NCI-H2081 treated with DMSO at 0.1 percent for 48 hours (cell line): ENCODE measurements at regions not wholly inside any gene's neighbourhood (a gene's known extent, or its start where the extent isn't known, plus 50 kb on each side); places are given as distances from the start of the nearest gene placed in this dataset.

Experiments used
- DNase-seq: peaks from one replicate; lab custom pipeline; 2025; lab: John Stamatoyannopoulos, UW

DNA sequence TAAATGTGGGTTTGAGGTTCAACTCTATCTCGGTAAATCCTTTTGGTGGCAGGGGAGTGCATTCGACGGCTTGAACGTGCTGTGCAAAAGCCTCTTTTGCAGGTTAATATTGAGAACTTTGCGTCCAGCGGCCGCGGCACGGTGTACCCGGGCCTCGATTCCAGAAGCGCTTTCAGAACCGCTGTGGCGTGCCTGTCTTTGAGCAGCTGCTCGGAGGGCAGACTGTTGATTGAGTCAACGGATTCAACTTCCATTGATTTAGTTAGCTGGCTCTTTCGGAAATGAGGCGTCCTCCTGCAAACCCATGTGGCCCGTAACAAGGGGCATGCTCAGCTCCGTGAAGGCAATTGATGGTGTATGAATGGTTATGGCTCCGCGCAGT is 1247.8 kb downstream of the BRD1 start:
- no peak for DNase-seq

DNA sequence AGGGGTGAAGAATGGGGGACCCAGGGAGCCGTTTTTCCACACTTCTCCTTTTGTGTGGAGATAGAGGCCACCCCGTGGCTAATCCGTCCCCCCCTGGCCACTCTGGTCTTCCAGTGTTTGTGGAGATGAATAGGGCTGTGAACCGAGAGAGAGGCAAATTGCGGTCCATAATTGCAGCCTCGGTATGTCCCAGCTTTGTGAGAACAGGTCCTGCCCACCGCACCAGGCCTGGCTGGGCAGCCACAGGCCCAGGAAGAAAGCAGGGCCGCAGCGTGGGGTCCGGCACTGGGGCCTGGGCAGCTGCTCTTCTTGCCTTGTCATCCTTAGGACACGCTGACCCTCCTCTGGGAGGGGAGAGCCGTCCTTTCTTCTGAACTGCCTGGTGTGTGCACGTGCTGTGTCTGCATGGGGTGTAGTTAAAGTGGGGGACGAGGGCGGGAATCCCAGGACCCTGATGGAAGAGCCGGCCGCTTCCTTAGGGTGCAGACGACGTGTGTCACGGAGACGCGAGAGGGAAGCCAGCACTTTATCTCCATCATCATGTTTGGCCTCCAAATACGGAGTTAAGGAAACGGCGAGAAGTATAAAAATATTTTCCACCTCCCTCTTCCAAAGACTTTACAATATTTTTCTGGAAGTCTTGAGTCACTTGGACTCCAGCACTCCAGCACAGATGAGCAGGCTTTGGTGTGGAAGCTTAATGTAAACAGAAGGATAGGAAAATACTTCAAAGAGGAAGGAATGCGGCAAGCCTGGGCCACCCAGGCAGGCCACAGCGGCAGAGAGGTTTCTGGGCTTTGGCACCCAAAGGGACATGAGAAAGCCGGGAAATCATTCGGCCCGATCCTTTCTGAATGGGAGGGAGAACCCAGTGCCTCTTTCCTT is 1248.4 kb downstream of the BRD1 start:
- DNase-seq, result no peak

DNA sequence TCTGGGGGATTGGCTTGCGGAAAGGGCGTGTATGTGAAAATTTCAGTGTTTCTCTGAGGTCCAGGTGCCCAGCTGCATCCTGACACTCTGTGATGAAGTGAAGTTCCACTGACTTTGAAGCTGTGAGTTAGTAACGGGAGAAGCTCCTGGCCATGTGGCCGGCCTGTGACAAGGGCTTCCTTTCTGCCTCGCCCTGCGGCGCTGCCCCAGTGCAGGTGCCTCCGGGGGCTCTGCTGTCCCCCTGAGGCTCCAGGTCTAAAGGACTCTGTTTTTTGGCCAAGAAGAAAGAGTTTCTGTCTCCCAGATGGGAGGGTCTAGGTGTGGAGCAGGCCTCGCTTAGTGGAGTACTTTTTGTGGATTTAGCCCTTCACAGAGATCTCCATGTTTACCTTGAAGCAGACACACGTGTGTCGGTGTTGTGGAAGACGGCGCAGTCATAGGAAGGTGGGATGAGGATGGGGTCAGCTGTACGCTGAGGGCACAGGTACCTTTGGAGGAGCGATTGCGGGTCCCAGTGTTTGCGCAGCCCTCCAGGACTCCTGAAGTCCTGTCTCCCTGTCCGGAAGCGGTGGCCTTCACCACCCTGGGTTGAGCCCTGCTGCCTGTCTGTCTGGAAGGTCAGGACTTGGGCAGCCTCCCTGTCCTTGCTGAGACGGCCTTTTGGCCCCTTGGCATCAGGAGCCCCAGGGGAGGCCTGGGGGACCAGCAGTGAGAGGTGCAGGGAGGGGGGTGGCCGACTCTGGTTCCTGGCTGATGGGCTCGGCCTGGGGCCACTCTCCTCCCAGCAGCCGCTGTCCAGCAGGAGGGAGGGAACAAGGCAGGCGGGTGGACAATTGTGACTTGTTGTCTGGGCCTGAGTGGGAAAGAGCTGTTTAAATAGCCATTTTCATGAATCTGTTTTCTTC is 1249.3 kb downstream of the BRD1 start:
- DNase-seq, result no peak

DNA sequence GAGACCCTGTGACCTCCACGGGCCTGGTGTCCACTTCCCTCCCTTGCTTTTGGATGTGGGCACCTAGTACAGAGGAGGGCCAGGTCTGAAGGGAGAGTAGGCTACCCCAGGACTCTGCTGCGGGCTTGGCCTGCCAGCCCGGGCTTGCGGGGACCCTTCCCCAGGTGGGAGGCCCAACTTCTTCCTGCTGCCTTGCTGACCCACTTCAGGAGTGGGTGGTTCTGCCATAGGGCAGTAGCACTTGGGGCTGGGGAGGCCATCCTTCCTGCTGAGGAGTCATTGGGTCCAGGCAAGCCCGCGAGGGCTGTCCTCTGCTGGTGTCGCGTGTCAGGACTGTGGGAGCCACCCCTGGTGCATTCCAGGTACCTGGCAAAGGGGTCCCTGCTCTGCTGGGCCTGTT is 1250.0 kb downstream of the BRD1 start:
- no peak for DNase-seq

DNA sequence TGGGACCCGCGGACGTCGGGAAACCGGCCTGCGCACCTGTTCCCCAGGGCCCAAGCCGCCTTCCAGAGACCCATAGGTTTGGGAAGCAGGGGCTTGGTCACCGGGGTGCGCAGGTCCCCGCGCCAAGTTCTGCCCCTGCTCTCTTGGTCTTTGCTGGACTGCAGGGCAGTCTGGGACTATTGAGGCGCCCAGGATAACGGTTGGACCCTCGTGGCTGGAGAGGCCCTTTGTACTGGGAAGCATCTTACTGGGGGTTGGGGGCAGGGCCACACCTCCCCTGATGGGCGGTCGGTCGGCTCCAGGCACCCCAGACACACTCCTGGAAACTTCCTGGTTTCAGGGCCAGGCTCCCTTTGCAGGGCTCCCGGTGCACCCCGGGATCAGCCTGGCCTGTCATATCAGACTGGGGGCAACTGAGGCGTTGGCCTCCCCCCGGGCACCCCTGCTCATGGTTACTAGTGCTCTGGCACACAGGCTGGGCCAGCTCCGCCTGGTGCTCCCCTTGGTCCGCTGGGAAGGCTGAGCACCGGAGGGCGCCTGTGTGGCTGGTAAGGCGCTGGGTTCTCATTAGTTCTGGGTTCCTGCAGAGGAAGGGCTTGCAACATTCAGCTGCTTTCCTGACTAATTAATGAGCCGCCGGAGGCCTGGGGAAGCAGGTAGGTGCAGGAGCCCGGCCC is 1250.5 kb downstream of the BRD1 start:
- no peak for DNase-seq

DNA sequence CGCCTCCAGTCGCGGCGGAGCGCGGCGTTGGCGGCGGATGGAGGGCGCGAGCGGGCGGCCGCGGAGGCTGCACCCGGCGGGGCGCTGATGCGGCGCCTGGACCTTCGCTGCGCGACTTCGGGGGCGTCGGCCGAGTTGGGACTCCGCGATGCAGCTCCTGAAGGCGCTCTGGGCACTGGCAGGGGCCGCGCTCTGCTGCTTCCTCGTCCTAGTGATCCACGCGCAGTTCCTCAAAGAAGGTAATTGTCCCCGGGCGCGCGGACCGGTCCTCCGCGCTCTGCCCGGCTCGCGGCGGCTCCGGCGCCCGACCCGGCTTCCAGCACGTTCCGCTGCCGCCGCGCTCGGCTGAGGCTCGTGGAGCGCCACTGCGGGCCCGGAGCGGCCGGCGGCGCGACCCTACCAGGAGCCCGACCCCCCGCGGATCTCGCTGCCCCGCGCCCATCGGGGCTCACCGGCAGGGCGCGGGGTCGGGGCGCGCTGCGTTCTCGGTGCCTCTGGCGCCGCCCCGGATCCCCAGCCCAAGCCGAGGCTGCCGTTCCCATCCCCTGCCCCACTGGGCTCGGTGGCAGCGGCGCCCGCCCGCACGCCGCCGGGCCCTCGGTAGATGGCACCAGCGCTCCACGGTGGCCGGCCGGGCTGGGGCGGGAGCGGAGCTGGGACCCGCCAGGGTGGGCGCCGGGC is 1251.2 kb downstream of the BRD1 start:
- no peak for DNase-seq

DNA sequence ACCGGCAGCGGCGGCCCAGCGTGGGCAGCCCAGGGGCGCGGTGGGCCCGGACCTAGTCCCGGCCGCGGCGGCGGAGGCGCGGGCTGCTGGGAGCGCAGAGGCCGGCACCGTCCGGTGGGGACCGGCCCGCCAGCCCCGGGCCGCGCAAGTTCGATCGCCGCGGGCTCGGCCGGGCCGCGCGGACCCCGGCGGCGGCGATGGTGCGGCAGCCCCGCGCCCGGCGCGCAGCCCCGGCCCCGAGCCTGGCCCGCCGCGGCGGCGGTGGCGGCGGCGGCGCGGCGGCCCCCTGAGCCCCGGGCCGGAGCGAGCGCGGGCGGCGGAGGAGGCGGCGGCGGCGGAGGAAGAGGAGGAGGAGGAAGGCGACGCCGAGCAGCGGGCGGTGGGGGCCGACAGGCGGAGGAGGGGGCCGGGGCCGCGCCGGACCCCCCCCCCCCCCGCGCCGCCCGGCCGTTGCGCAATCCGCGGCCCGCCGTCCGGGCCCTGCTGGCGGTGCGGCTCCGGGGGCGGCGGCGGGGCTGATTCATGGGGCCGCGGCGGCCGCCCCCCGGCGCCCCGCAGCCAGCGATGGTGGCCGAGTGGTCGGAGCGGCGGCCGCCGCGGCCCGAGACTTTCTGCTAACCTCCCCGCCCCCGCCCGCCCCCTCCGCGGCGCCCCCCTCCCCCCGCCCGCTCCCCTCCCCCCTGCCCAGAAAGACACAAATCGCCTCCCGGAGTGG is 1251.9 kb downstream of the BRD1 start:
- DNase-seq, result no peak

DNA sequence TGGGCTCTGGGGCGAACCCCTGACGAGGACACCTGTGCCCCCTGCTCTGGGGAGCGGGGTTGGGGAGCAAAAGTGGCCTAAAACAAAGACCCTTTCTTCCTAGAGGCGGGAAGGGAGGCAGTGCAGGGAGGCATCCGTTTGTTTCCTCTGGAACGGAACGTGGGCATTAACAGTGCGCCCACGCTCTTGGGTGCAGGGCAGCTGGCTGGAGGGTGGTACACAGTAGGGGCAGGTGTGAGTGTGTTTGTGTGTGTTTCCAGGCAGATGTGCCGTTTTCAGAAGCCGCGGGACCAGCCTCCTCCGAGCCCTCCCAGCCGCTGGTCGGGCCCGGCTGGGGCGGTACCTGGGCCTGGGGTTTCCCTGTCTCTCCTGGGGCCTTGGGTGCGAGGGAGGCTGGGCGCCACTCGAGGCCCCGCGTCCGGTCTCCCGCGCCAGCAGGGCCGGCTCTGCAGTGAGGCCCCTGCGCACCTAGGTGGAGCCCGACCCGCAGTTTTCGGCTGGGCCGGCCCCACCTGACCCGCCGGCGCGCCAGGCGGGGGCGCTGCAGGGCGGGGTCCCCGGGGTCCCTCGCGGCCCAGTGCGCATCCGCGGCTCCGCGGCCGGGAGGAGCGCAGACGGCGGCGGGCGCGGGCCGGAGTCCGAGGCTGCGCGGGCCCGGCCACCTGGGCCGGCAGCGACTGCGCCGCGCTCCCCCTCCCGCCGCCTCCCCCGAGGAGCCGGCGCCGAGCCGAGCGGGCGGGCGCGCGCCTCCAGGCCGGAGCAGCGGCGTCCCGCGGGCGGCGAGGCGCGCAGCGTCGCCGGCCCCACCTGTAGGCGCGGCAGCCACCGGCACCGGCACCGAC is 1252.7 kb downstream of the BRD1 start:
- no peak for DNase-seq

DNA sequence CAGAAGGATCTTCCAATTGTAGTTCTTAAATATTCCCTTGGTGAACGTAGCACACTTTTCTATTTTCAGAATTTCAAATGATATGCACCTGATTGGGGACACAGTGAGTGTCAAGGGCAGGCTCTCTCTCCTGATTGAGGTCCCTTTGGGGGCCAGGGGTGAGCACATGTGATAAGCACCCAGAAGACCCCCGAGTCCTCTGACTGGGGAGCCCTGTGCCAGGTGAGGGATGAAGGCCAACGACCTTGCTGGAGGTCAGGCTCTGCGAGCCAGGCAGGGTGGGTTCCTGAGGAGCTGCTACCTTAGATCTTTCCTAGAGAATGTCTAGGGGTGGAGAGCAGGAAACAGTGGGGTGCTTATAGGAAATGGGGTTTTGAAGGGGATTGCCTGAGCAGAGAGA is 1253.9 kb downstream of the BRD1 start:
- no peak for DNase-seq

DNA sequence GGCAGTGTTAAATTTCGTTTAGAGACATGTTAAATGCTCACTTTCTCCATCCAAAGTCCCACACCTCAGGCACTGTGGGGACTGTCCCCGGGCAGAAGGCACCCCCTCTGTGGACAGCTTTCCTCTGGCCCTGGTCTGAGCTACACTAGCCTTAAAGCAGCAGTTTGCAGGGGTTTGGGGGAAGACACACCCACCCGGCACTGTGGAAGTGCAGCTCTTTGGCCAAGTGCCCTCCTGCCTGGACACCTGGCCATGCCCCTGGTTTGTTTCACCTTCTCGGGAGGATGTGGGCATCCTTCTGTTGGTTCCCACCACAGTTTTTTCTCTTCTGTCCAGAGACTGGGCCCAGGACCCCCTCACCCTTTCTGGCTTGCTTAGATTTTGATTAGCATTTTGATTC is 1254.7 kb downstream of the BRD1 start:
- no peak for DNase-seq

DNA sequence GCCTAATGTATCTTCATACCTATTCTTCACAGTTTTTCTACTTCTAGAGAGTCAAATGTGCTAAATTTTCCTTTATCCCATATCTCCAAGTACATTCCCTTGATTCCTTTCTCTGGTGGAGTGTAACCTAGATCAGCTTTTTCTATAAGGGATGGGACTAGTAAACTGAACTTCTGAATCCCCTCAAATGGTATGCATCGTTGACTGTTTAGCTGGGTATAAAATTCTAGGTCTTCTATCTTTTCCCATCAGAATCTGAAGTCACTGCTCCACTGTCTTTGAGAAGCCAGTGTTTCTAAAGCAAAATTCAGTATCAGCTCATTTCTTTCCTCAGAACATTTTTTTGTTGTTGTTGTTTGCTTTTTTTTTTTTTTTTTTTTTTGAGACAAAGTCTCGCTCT is 1256.8 kb downstream of the BRD1 start:
- no peak for DNase-seq

DNA sequence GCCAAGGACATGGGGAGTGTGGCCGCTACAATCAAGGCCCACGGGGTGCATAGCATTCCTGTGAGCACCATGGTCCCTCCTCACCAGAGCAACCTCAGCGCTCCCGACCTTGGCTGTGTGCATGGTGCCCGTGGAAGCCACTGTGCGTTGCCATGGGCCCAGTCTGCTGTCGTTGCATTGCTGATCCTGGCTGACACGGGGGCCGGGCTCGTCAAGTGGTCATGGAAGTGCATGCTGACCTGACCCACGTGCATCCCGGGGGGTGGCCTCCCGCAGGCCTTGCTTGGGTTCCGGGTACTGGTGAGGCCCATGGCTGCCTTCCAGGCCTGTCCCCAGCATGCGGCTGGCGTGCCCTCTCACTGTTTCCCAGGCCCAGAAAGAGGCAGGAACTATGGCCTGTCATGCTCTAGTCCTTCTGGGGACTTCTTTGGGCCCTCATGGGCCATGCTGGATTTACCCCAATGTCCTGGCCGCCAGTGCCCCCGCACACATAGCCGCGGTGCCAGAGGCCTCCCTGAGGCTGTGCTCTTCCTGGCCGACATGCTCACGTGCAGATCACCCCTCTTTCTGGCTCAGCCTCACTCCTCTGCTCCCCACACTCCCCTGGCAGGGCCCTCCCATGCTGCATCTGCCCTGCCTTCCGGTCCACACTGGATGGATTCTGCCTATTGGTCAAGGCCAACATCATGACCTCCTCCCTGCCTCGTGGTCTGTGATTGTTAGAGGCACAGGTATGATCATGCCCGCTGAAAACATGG is 1258.0 kb downstream of the BRD1 start:
- no peak for DNase-seq

DNA sequence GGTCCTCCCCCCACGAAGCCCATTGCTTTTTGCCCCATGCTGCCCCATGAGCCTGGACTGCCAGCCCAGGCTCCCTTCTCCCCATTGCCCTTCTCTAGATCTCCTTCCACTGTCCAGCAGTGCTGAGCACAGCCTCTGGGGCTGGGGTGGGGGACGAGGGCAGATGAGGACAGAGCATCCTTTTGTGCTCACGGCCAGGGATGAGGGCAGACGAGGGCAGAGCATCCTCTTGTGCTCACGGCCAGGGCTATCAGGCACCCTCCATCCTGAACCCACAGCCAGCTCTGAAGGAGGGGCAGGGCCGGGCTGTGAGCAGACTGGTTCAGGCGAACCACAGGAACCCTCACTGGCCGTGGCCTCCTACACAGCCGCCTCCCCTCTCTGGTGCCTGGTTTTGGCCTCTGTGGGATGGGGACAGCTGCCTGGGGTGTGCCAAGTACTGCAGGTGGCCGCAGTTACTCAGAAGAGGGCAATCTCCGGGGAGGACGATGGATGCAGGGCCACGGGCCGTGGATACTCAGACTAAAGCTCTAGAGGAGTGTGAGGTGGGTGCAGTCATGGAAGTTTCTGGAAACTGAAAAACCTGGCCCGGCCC is 1258.8 kb downstream of the BRD1 start:
- no peak for DNase-seq

DNA sequence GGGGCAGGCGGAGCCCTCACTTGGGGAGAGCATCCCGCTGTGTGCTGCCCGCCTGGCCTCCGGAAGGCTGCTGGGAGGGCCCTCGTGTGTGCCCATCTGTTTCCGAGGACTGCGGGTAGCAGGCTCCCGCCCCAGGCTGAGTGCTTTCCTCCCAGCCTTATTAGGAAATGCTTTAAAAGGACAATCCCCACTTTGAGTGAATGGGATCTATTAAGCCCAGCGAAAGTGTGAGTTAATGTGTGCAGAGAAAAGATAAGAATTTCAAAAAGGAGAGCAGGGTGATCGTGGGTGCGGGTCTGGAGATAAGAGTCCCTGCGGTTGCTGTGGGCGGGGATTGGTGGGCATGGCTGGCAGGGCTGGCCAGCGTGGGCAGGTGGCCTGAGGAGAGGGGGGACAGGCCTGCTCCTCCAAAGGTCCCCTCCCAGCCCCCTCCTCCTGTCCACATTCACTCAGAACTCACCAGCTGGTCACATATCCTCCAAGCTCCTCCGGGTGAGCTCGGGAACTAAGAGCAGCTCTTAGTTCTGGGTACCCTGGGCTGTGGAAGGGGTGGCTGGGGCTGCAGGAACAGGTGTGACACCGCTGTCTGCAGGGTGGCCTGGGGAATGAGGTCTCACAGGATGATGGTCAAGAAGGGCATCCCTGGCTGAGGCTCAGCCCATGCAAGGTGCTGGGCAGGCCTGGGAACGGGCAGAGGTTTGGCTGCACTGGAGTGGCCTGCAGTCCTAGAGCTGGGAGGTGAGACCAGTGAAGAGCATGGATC is 1260.3 kb downstream of the BRD1 start:
- DNase-seq, result no peak

DNA sequence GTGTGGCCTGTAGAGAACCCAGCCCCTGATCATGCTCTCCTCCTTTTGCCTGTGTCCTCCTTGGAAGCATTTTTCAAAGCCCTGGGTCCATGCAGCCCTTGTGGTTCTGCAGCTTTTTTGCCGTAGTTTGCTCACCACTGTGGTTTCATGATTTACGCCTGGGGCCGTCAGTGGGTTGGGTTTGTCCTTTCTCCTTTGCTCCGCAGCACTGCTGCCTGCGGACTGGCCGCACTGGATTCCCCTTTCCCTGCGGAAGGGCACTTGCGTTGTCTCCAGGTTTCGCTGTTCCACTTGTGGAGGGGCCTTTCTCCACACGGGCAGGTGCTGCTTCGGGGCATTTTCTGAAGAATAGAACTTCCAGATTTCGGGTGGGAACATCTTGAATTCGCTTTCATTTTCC is 1260.9 kb downstream of the BRD1 start:
- no peak for DNase-seq

DNA sequence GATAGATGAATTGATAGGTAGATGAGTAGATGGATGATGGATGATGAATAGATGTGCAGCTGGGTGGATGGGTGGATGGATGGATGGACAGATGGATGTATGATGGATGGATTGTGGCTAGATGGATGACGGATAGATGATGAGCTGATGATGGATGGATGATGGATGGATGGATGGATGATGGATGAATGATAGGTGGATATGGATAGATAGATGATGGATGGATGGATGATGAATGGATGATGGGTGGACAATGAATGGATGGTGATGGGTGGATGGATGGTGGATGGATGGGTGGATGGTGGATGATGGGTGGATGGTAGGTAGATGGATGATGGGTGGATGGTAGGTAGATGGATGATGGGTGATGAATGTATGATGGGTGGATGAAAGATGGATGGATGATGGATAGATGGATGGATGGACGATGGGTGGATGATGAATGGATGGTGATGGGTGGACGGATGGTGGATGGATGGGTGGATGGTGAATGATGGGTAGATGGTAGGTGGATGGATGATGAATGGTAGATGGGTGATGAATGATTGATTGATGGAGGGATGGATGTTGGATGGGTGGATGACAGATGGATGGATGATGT is 1261.7 kb downstream of the BRD1 start:
- DNase-seq, result no peak

DNA sequence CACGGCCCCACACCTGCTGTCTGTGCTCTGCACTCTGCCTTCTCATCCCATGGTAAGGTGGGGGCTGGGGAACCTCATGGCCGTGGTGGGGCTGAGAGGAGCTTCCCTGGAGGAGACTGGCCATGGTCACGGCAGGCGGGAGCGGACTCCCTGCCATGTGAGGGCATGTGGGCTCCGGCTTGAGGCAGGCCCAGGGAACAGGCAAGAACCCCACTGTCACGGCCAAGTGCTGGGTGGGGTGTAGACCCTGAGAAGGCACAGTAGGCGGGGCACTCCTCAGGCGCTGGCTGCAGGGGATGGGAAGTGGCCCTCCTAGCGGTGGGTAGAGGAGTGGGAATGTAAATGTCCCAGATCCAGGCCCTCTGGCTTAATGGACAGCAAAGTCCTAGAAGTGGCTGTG is 1262.7 kb downstream of the BRD1 start:
- DNase-seq, result no peak

DNA sequence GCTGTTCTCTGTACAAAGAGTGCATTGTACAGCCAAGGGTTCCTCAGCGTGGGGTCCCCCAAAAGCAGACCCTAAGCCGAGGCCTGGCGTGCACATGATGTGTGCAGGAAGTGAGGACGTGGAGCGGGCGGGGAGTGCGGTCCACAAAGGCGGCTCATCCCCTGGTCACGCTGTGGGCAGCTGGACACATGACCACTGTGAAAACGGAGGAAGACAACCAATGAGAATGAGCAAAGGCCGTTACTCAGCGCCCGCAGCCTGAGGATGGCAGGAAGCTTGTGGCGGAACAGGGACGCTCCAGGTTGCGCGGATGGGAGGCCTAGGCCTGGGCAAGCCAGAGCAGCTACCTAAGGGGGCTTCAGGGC is 1263.7 kb downstream of the BRD1 start:
- no peak for DNase-seq
